GM19397 (cell line): ENCODE measurements at regions not wholly inside any gene's neighbourhood (a gene's known extent, or its start where the extent isn't known, plus 50 kb on each side); places are given as distances from the start of the nearest gene placed in this dataset.
"Not testable (repeated sequence)": the region's sequence is repeated elsewhere in the genome, so short reads cannot be mapped to it uniquely, and the experiment has no call there.

Source experiments
- ATAC-seq: cut with Tn5 transposase; IDR thresholded peaks from one replicate; pipeline ENCODE4 v1.9.1; 2021; ENCODE audit warnings: mild to moderate bottlenecking, moderate library complexity; ENCODE audit not compliant: unreplicated experiment

- ATAC-seq = not testable (repeated sequence)
Observed at GRCh38 chr5:6241056-6241455, 137.3 kb downstream of the MED10 start.

- ATAC-seq = peak; percentile 68
Observed at GRCh38 chr5:6236858-6237481, 141.4 kb downstream of the MED10 start.

DNA sequence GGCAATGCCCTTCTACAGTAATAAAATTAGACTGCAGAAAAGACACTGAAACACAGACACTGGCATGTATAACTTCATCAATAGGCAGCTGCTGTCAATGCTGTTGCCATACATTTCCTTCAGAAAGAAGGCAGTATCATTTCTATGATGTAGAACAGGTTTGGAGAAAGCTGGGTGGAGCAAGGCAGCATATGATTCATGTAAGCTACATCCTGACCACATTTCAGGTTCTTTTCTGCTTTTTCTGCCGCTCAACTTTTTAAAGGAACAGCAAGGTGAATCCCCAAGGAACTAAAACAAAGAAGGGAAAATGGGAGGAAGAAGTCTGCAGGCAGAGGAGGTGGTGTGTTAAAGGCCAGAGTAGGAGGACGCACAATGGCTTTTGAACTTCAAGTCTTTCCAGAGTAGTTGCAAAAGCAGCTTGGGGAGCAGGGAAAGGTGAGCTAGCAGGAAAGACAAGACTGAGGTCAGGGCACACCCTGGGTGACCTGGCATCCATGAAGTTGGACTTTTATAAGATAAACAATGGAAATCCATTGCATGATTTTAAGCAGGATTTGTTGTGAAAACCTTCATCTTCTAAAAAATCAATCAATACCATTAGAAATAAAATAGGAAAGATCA lies 142.1 kb downstream of the MED10 start:
- no peak for ATAC-seq

- no peak for ATAC-seq
Observed at GRCh38 chr5:6235726-6236125, 142.6 kb downstream of the MED10 start.

- ATAC-seq = no peak
Observed at GRCh38 chr5:6228257-6229250, 149.8 kb downstream of the MED10 start.

DNA sequence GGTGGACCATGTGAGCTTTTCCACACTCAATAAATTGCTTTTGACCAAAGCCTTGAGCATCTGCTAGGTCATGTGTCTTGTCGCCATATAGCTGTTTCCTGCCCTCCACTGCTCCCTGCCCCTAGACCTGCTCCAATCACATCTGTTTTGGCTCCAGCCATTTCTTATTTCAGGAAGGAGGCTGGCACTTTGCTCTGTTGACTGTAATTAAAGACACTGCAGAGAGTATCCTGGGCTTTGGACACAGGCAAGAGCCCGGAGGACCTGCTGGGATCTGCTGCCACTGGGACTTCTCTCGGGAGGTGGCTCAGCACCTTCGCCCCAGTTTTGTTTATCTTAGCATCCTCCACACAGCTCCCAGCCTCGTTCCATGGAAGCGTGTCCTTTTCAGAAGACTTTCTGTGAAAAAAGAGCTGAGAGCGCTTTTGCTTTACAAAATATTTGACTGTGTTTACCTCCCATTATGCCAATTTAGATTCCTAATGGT lies 153.2 kb downstream of the MED10 start:
- ATAC-seq = no peak

- ATAC-seq = no peak
Observed at GRCh38 chr5:6224406-6224805, 153.9 kb downstream of the MED10 start.

- no peak for ATAC-seq
Observed at GRCh38 chr5:6222899-6223298, 155.4 kb downstream of the MED10 start.

GRCh38 chr5:6222121-6222520 lies 156.2 kb downstream of the MED10 start:
- ATAC-seq = no peak

GRCh38 chr5:6221141-6221626 lies 157.2 kb downstream of the MED10 start:
- ATAC-seq = no peak

DNA sequence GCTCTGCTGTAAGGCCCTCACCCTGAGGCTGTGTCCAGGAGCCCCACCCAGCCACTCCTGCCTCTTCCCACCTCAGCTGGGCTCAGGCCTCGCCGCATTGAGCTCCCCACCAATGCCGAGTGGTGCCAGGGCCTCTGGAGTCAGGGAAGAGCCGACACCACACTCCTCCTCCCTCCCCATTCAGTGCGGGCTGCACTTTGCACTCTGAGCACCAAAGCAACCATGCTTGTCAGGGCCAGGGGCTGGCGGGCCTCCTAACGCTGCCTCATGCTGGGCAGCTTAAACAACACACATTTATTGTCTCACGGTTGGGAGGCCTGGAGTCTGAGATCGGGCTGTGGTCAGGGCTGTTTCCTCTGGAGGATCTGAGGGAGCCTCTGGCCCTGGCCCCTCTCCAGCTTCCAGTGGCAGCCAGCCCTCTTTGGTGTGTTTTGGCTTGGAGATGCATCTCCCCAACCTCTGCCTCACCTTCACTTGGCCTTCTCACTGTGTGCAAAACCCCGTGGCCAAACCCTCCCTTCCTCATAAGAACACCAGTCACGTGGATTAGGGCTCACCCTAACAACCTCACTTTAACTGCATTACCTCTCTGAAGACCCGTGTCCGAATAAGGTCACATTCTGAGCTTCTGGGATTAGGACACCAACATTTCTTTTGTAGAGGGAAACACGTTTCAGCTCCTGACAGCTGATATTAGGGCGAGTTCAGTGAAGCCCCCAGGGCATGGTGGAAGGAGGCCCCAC lies 157.8 kb downstream of the MED10 start:
- no peak for ATAC-seq

DNA sequence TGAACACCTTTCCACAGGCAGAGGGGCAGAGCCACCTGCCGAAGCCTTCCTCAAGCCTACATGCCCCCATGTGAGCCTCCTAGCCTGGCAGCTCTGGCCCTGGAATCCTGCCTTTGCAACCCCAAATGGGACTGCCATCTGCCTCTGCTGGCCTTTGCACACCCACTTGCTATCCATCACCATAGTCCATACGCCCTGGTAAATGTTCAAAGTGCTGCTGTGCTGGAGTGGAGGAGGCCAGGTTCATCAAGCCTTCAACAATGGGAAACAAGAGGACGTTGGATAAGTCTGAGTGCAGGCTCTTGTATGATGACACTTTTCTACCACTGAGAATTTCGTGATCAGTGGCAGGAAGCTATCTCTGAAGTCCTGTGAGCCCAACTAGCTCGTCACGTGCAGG lies 159.8 kb downstream of the MED10 start:
- ATAC-seq = no peak

DNA sequence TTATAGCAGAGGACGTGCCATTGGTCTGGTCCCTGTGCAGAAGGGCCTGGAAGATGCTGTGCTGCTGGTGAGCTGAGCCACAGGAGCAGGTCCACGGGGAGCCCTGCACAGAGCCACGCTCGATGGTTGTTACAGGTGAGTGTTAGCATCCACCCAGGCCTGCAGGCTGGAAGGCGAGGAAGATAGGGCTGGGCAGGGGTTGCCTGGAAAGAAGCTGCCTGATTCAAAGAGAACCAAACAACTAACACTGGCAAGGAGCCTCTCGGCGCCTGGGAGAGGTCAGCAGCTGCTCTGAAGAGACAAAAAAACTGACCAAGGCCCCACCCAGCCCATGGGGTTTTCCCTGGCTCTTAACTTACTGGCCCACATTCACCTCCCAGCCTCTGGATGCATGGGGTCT lies 160.2 kb downstream of the MED10 start:
- no peak for ATAC-seq

- no peak for ATAC-seq
Observed at GRCh38 chr5:6216471-6217075, 161.8 kb downstream of the MED10 start.

DNA sequence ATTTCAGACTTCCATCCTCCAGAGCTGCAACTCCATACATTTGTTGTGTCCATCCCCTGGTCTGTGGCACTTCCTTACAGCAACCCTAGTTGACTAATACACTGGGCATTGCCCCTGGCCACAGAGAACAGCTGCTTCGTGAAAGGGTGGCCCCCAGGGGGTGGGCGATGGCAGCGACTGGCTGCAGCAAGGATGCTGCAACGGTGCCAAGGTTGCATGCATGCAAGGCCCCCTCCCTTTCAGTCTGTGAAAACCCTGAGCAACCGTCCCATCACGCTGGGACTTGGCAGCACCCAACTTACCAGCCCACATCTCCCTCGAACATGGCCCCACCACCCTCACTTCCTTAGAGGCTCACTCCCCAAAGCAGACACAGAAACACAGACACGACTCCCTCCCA lies 162.5 kb downstream of the MED10 start:
- ATAC-seq = no peak

- ATAC-seq = no peak
Observed at GRCh38 chr5:6212244-6212643, 166.1 kb downstream of the MED10 start.

GRCh38 chr5:6206501-6206900 lies 171.8 kb downstream of the MED10 start:
- no peak for ATAC-seq

DNA sequence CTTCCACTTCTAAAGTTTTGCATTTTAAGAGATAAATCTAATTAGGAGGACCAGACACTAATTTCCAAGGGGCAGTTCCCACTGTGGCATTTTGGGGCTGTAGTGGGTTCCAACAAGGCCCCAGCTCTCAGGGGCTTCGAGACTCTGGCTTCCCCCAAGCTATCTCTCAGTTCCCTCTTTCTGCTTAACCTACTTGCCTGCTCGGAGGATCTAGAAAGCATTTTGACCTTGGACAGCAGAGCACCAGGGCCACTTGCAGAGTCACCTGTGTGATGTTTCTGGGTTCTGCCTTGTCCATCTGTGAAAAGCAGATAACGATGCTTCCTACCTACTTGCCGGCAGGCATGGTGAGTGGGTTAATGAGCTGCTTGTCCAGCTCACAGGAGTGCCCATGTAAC lies 175.4 kb downstream of the MED10 start:
- no peak for ATAC-seq

- no peak for ATAC-seq
Observed at GRCh38 chr5:6202149-6202967, 176.0 kb downstream of the MED10 start.
